ENCODE measurements at regions not wholly inside any gene's neighbourhood (a gene's known extent, or its start where the extent isn't known, plus 50 kb on each side); places are given as distances from the start of the nearest gene placed in this dataset.

GRCh38 chr13:50668691-50669271 lies 174.7 kb downstream of the DLEU7 start:
- TF ChIP-seq CTCF (IDR thresholded peaks at IDR 0.05): no peak
- no peak for TF ChIP-seq POLR2A (IDR thresholded peaks at IDR 0.05; ENCODE audit: low read depth)

Measured in esophagus muscularis mucosa (tissue), 3 donors.